HCT116 (cell line): ENCODE measurements at regions not wholly inside any gene's neighbourhood (a gene's known extent, or its start where the extent isn't known, plus 50 kb on each side); places are given as distances from the start of the nearest gene placed in this dataset.
"Not testable (repeated sequence)": the region's sequence is repeated elsewhere in the genome, so short reads cannot be mapped to it uniquely, and the experiment has no call there.

ENCODE experiments used
- ATAC-seq: fragments of 200-7000 bp; cut with Tn5 transposase; 2 replicates; pipeline ENCODE4 v1.9.1; 2020; ENCODE audit warnings: mild to moderate bottlenecking, moderate library complexity
- BruUV-seq: library from RNA; stranded (reverse); fragments of 400-500 nt; replicated peaks from 2 replicates; lab custom pipeline; 2021; lab: Mats Ljungman, UMichigan
- CTCF ChIA-PET: fragments of 300-600 bp; sonication (Branson Sonifier 250); formaldehyde crosslinking; loops from one replicate; lab custom pipeline; 2021; ENCODE audit warnings: antibody characterized with exemption; lab: Charles Lee
- POLR2A ChIA-PET: fragments of 300-600, 350-600 bp; sonication (Branson Sonifier 250); formaldehyde crosslinking; loops from one replicate; lab custom pipeline; 2021; ENCODE audit warnings: antibody characterized with exemption; lab: Charles Lee
- RAD21 ChIA-PET, 2 experiments: fragments of 300-600 bp; sonication (Branson Sonifier 250); formaldehyde crosslinking; loops; one replicate each; lab custom pipeline; 2023; ENCODE audit warnings: low total read pairs in 2 of 2; ENCODE audit not compliant: uncharacterized antibody in 2 of 2, unreplicated experiment in 2 of 2, low non-redundant PET in 1 of 2; lab: Charles Lee
- DNase-seq: peaks from one replicate; pipeline ENCODE4 v3.0.0-alpha.2; 2010; ENCODE audit warnings: low read depth, low spot score
- H2AFZ ChIP-seq: fragments of 200-600 bp; shearing (Covaris generic), sonication (generic); 2 replicates; pipeline ENCODE4 v1.6.1; 2017; ENCODE audit warnings: low read depth, mixed run types, mixed read lengths, antibody characterized with exemption, low read length; ENCODE audit not compliant: poor library complexity, severe bottlenecking
- H3K27ac ChIP-seq: 2 replicates; pipeline ENCODE4 v1.5.1; 2012; ENCODE audit warnings: low read depth, low read length
- H3K27me3 ChIP-seq: fragments of 200-600 bp; sonication (generic); 2 replicates; pipeline ENCODE4 v1.6.1; 2016; ENCODE audit warnings: mixed run types, low read length, mixed read lengths; ENCODE audit not compliant: insufficient read depth
- H3K36me3 ChIP-seq, 2 experiments: fragments of 200-500 bp in 1 of 2; fragments of 200-600 bp in 1 of 2; sonication (Bioruptor generic) in 1 of 2; sonication (generic) in 1 of 2; 2 replicates each; pipeline versions ENCODE4 v1.5.1 to v1.6.1; 2014 to 2016; ENCODE audit warnings: low read length in 2 of 2, inconsistent platforms in 1 of 2, mixed read lengths in 1 of 2, mixed run types in 1 of 2; ENCODE audit not compliant: insufficient read depth in 2 of 2, control insufficient read depth in 1 of 2
- H3K4me1 ChIP-seq, 2 experiments: fragments of 200-600 bp in 1 of 2; sonication (generic) in 1 of 2; 2 replicates each; pipeline versions ENCODE4 v1.5.1 to v1.6.1; 2012 to 2017; ENCODE audit warnings: low read length in 2 of 2, inconsistent platforms in 1 of 2, mild to moderate bottlenecking in 1 of 2, mixed read lengths in 1 of 2, mixed run types in 1 of 2, moderate library complexity in 1 of 2; ENCODE audit not compliant: insufficient read depth in 2 of 2, control insufficient read depth in 1 of 2
- H3K4me2 ChIP-seq: fragments of 200-600 bp; sonication (generic); 2 replicates; pipeline ENCODE4 v1.6.1; 2017; ENCODE audit warnings: mixed run types, low read length, mixed read lengths
- H3K4me3 ChIP-seq, 2 experiments: fragments of 200-600 bp in 1 of 2; sonication (generic) in 1 of 2; replicated peaks in 1 of 2; 2 replicates each; pipeline ENCODE4 v1.5.1; 2011 to 2016; ENCODE audit warnings: low read length in 2 of 2, control low read depth in 1 of 2, low read depth in 1 of 2, mild to moderate bottlenecking in 1 of 2, mixed read lengths in 1 of 2, mixed run types in 1 of 2
- H3K79me2 ChIP-seq: fragments of 200-600 bp; sonication (generic); 2 replicates; pipeline ENCODE4 v1.6.1; 2017; ENCODE audit warnings: mild to moderate bottlenecking, mixed run types, low read length, moderate library complexity, mixed read lengths; ENCODE audit not compliant: insufficient read depth
- H3K9ac ChIP-seq: fragments of 200-600 bp; sonication (generic); 2 replicates; pipeline ENCODE4 v1.6.1; 2016; ENCODE audit warnings: low read length, mixed read lengths
- H3K9me2 ChIP-seq: fragments of 200-600 bp; sonication (generic), shearing (Covaris generic); 2 replicates; pipeline ENCODE4 v1.6.1; 2017; ENCODE audit warnings: mixed run types, mild to moderate bottlenecking, moderate library complexity; ENCODE audit not compliant: insufficient read depth
- H3K9me3 ChIP-seq, 2 experiments: fragments of 200-500 bp in 1 of 2; fragments of 200-600 bp in 1 of 2; sonication (Bioruptor generic) in 1 of 2; sonication (generic) in 1 of 2; 2 replicates each; pipeline ENCODE4 v1.6.1; 2014 to 2017; ENCODE audit warnings: low read length in 2 of 2, mixed read lengths in 2 of 2, inconsistent platforms in 1 of 2, low read depth in 1 of 2, mild to moderate bottlenecking in 1 of 2, mixed run types in 1 of 2, moderate library complexity in 1 of 2; ENCODE audit not compliant: control insufficient read depth in 1 of 2, insufficient read depth in 1 of 2
- H4K20me1 ChIP-seq: fragments of 200-600 bp; sonication (generic), shearing (Covaris generic); 2 replicates; pipeline ENCODE4 v1.6.1; 2017; ENCODE audit warnings: mixed run types, mild to moderate bottlenecking, moderate library complexity; ENCODE audit not compliant: insufficient read depth
- ATF3 ChIP-seq: IDR thresholded peaks from 2 replicates; pipeline ENCODE4 v1.6.1; 2012
- ELF1 ChIP-seq: IDR thresholded peaks from 2 replicates; pipeline ENCODE4 v1.6.1; 2012; ENCODE audit warnings: low read depth, borderline replicate concordance
- EZH2 ChIP-seq: fragments of 200-600 bp; sonication (generic); IDR thresholded peaks from 2 replicates; pipeline ENCODE4 v1.6.1; 2017; ENCODE audit warnings: antibody characterized with exemption, mixed run types
- FOSL1 ChIP-seq: IDR thresholded peaks from 2 replicates; pipeline ENCODE4 v1.6.1; 2012; ENCODE audit warnings: low read depth
- MAX ChIP-seq: IDR thresholded peaks from 2 replicates; pipeline ENCODE4 v1.6.1; 2012
- POLR2A ChIP-seq: IDR thresholded peaks from 2 replicates; pipeline ENCODE4 v1.7.0; 2011; ENCODE audit warnings: borderline replicate concordance; ENCODE audit not compliant: insufficient read depth, insufficient read length; ENCODE audit errors: extremely low read depth
- POLR2AphosphoS5 ChIP-seq: IDR thresholded peaks from 2 replicates; pipeline ENCODE4 v1.6.1; 2011; ENCODE audit warnings: mild to moderate bottlenecking, low read depth, low read length, moderate library complexity
- SIN3A ChIP-seq: IDR thresholded peaks from 2 replicates; pipeline ENCODE4 v1.6.1; 2012; ENCODE audit warnings: low read depth
- SP1 ChIP-seq: IDR thresholded peaks from 2 replicates; pipeline ENCODE4 v1.6.1; 2012; ENCODE audit warnings: low read depth
- YY1 ChIP-seq: IDR thresholded peaks from 2 replicates; pipeline ENCODE4 v1.6.1; 2011; ENCODE audit warnings: low read length, low read depth, moderate library complexity, mild to moderate bottlenecking; ENCODE audit not compliant: insufficient replicate concordance; ENCODE audit errors: extremely low read depth
- ZFX ChIP-seq: fragments of 450-650 bp; IDR thresholded peaks from 2 replicates; pipeline ENCODE4 v1.6.1; 2017
- ZNF274 ChIP-seq: fragments of 200-500 bp; sonication (Bioruptor generic); IDR thresholded peaks from 2 replicates; pipeline ENCODE4 v1.6.1; 2014; ENCODE audit warnings: mild to moderate bottlenecking, low read depth, low read length, inconsistent platforms
- intact Hi-C: fragments of 100-400 bp; cut with micrococcal nuclease; formaldehyde crosslinking; loops from 2 replicates; pipeline ENCODE4 v1.10.0; 2022

GRCh38 chr10:21418981-21419576 lies 106.4 kb downstream of the SKIDA1 start:
- CTCF ChIA-PET, H3K27ac ChIP-seq, H3K9me2 ChIP-seq, H3K36me3 ChIP-seq, RAD21 ChIA-PET, BruUV-seq, H3K9ac ChIP-seq, H3K9me3 ChIP-seq, POLR2A ChIA-PET, H3K27me3 ChIP-seq, intact Hi-C loops, H3K4me3 ChIP-seq, H2AFZ ChIP-seq, H4K20me1 ChIP-seq, H3K79me2 ChIP-seq: not testable (repeated sequence)
- peak; percentile 66 for ATAC-seq
- peaks cover 3 to 19% of the 10 kb centered on the region in 2 experiments for H3K4me1 ChIP-seq
- peak overlapping the region; percentile 49 for H3K4me2 ChIP-seq
- peak; percentile 18; the same call in 1 of the 2 replicates for TF ChIP-seq FOSL1
- peak; percentile 13 for DNase-seq

GRCh38 chr10:21417172-21417712 lies 108.2 kb downstream of the SKIDA1 start:
- ChIA-PET POLR2A (no interaction called here), RAD21 (no interaction called here), CTCF (no interaction called here)
- no peaks in the 10 kb centered on the region for H3K9me2 ChIP-seq
- DNase-seq (no peak), ATAC-seq (no peak)
- H4K20me1 ChIP-seq = no peaks in the 10 kb centered on the region
- no peaks in the 10 kb centered on the region for H3K79me2 ChIP-seq
- H3K4me1 ChIP-seq = peaks cover 3 to 15% of the 10 kb centered on the region in 2 experiments
- H3K36me3 ChIP-seq = no peaks in the 10 kb centered on the region
- no peak overlapping the region for H3K4me3 ChIP-seq
- no peak overlapping the region for H3K9ac ChIP-seq
- no peak overlapping the region for H2AFZ ChIP-seq
- no peak overlapping the region for H3K27ac ChIP-seq
- intact Hi-C loops = no loop called here
- no peaks in the 10 kb centered on the region for H3K27me3 ChIP-seq
- BruUV-seq = no TSS peak
- H3K9me3 ChIP-seq = no peaks in the 10 kb centered on the region
- TF ChIP-seq ZFX (no peak), POLR2AphosphoS5 (no peak), MAX (no peak), SP1 (no peak), EZH2 (no peak), SIN3A (no peak), ELF1 (no peak), ZNF274 (no peak), ATF3 (no peak), POLR2A (no peak), YY1 (no peak)
- H3K4me2 ChIP-seq = no peak overlapping the region
